ENCODE measurements at regions not wholly inside any gene's neighbourhood (a gene's known extent, or its start where the extent isn't known, plus 50 kb on each side); places are given as distances from the start of the nearest gene placed in this dataset.

GRCh38 chr4:36767596-36767995 lies 476.9 kb upstream of the NWD2 start:
- TF ChIP-seq, protein P1, sequence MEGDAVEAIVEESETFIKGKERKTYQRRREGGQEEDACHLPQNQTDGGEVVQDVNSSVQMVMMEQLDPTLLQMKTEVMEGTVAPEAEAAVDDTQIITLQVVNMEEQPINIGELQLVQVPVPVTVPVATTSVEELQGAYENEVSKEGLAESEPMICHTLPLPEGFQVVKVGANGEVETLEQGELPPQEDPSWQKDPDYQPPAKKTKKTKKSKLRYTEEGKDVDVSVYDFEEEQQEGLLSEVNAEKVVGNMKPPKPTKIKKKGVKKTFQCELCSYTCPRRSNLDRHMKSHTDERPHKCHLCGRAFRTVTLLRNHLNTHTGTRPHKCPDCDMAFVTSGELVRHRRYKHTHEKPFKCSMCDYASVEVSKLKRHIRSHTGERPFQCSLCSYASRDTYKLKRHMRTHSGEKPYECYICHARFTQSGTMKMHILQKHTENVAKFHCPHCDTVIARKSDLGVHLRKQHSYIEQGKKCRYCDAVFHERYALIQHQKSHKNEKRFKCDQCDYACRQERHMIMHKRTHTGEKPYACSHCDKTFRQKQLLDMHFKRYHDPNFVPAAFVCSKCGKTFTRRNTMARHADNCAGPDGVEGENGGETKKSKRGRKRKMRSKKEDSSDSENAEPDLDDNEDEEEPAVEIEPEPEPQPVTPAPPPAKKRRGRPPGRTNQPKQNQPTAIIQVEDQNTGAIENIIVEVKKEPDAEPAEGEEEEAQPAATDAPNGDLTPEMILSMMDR (IDR thresholded peaks at IDR 0.05; ENCODE audit: partially characterized antibody, unreplicated experiment), result no peak
- Mint-ChIP-seq H3K4me3 (ENCODE audit: unreplicated experiment) (no peak overlapping the region), H3K36me3 (ENCODE audit: unreplicated experiment) (no peaks in the 10 kb centered on the region), H3K27me3 (ENCODE audit: unreplicated experiment) (peaks cover 3% of the 10 kb centered on the region), H3K4me1 (ENCODE audit: low read depth, unreplicated experiment) (peaks cover 22% of the 10 kb centered on the region), H3K27ac (ENCODE audit: unreplicated experiment) (no peak overlapping the region), H3K9me3 (ENCODE audit: unreplicated experiment) (peaks cover 3% of the 10 kb centered on the region)
- DNase-seq, result no peak

DNA sequence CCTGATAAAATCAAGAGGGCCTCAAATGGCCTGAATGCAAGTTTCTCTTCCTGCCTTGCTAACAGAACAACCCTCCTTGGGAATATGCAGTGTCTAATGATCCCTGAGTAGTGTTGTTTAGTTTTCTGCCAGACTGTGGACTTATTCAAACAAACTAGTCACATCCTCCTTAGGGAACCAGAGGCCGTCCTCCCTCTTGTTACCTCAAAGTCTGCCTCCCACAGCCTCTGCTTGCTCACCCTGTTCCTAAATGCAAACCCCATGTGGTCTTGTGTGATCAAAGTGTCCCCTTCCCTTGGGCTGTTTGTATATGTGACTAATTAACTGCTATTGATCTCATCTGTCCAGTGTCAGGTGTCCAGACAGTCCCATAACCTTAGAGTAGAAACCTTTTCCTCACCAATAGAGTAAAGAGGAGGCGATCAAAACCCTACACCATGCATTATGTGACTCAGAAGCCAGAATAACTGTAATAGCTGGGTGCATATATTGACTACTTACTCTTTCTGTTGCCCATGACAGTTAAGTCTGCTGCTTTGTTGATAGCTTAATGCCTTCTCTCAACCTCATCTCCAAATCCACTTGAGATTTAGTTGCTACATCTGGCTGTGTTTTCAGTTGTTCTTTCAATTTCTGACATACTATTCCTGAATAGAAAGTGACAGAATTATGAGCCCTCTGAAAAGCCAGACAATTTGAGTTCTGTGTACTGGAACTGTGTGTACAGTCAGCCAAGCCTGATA lies 473.0 kb upstream of the NWD2 start:
- Mint-ChIP-seq H3K4me3 (ENCODE audit: unreplicated experiment) (peak overlapping the region; percentile 9), H3K4me1 (ENCODE audit: low read depth, unreplicated experiment) (peaks cover 27% of the 10 kb centered on the region), H3K36me3 (ENCODE audit: unreplicated experiment) (no peaks in the 10 kb centered on the region), H3K27me3 (ENCODE audit: unreplicated experiment) (peaks cover 3% of the 10 kb centered on the region), H3K27ac (ENCODE audit: unreplicated experiment) (no peak overlapping the region), H3K9me3 (ENCODE audit: unreplicated experiment) (peaks cover 3% of the 10 kb centered on the region)
- peak; percentile 26 for DNase-seq
- TF ChIP-seq, protein P1 (IDR thresholded peaks at IDR 0.05; ENCODE audit: partially characterized antibody, unreplicated experiment), result no peak

- peak overlapping the region; percentile 13 for H3K27ac Mint-ChIP-seq (ENCODE audit: unreplicated experiment)
- peaks cover 27% of the 10 kb centered on the region for H3K4me1 Mint-ChIP-seq (ENCODE audit: low read depth, unreplicated experiment)
- TF ChIP-seq, protein P1 (IDR thresholded peaks at IDR 0.05; ENCODE audit: partially characterized antibody, unreplicated experiment), result no peak
- H3K9me3 Mint-ChIP-seq (ENCODE audit: unreplicated experiment), result peaks cover 3% of the 10 kb centered on the region
- no peaks in the 10 kb centered on the region for H3K36me3 Mint-ChIP-seq (ENCODE audit: unreplicated experiment)
- peaks cover 3% of the 10 kb centered on the region for H3K27me3 Mint-ChIP-seq (ENCODE audit: unreplicated experiment)
- DNase-seq, result no peak
- H3K4me3 Mint-ChIP-seq (ENCODE audit: unreplicated experiment), result no peak overlapping the region
Observed at GRCh38 chr4:36772154-36772516, 472.4 kb upstream of the NWD2 start.

GRCh38 chr4:36773467-36773866 lies 471.1 kb upstream of the NWD2 start:
- H3K9me3 Mint-ChIP-seq (ENCODE audit: unreplicated experiment), result peaks cover 3% of the 10 kb centered on the region
- no peak overlapping the region for H3K4me3 Mint-ChIP-seq (ENCODE audit: unreplicated experiment)
- no peak for DNase-seq
- peaks cover 3% of the 10 kb centered on the region for H3K27me3 Mint-ChIP-seq (ENCODE audit: unreplicated experiment)
- no peaks in the 10 kb centered on the region for H3K36me3 Mint-ChIP-seq (ENCODE audit: unreplicated experiment)
- H3K4me1 Mint-ChIP-seq (ENCODE audit: low read depth, unreplicated experiment), result peaks cover 27% of the 10 kb centered on the region
- TF ChIP-seq, protein P1 (IDR thresholded peaks at IDR 0.05; ENCODE audit: partially characterized antibody, unreplicated experiment), result no peak
- H3K27ac Mint-ChIP-seq (ENCODE audit: unreplicated experiment), result no peak overlapping the region

GRCh38 chr4:36775544-36775943 lies 469.0 kb upstream of the NWD2 start:
- no peak for DNase-seq
- Mint-ChIP-seq H3K27ac (ENCODE audit: unreplicated experiment) (no peak overlapping the region), H3K4me1 (ENCODE audit: low read depth, unreplicated experiment) (peaks cover 23% of the 10 kb centered on the region), H3K9me3 (ENCODE audit: unreplicated experiment) (peaks cover 3% of the 10 kb centered on the region), H3K27me3 (ENCODE audit: unreplicated experiment) (peaks cover 3% of the 10 kb centered on the region), H3K4me3 (ENCODE audit: unreplicated experiment) (no peak overlapping the region), H3K36me3 (ENCODE audit: unreplicated experiment) (no peaks in the 10 kb centered on the region)
- TF ChIP-seq, protein P1 (IDR thresholded peaks at IDR 0.05; ENCODE audit: partially characterized antibody, unreplicated experiment), result no peak
